ENCODE measurements at regions not wholly inside any gene's neighbourhood (a gene's known extent, or its start where the extent isn't known, plus 50 kb on each side); places are given as distances from the start of the nearest gene placed in this dataset.

DNA sequence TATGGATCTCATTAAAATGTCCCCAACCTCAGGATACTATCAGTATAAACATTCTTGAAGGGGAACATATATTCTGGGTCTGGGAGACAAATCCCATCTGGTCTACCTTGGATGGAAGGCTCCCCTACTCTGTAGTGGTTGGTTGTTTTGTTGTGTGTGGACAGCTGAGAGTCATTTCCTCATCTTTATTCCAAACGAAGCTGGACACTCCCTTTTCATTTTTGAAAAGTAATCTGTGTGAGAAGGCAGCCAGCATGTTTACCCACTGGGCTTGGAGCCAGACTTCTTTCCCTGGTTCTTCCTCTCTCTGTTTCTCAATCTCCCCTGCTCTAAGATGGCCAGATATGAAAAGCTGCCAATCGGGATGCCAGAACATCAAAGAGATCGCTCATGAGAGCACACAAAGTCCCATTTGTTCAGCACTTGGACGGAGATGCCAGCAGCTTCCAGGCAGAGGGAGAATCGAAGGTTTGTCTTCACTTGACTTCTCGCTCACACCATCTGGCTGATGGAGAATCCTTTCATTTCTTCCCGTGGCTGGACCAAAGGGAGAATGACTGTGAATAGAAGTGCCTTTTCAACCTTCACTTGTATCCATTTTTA is 108.1 kb upstream of the AGR3 start:
- ChIA-PET POLR2A (interaction anchor here (0.6 kb wide), 1 partner anchor 308 kb away, joined by 6 read pairs; no protein-coding TSS in a partner anchor), CTCF (interaction anchor here (0.8 to 1.6 kb wide), 5 partner anchors 8 to 690 kb away, joined by 3 to 7 read pairs (median 3); no protein-coding TSS in a partner anchor)
- TF ChIP-seq, protein P1, sequence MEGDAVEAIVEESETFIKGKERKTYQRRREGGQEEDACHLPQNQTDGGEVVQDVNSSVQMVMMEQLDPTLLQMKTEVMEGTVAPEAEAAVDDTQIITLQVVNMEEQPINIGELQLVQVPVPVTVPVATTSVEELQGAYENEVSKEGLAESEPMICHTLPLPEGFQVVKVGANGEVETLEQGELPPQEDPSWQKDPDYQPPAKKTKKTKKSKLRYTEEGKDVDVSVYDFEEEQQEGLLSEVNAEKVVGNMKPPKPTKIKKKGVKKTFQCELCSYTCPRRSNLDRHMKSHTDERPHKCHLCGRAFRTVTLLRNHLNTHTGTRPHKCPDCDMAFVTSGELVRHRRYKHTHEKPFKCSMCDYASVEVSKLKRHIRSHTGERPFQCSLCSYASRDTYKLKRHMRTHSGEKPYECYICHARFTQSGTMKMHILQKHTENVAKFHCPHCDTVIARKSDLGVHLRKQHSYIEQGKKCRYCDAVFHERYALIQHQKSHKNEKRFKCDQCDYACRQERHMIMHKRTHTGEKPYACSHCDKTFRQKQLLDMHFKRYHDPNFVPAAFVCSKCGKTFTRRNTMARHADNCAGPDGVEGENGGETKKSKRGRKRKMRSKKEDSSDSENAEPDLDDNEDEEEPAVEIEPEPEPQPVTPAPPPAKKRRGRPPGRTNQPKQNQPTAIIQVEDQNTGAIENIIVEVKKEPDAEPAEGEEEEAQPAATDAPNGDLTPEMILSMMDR (IDR thresholded peaks at IDR 0.05; ENCODE audit: insufficient read depth, low read depth, low read length), result no peak
- DNase-seq (ENCODE audit: low read depth), result no peak
- no peaks in the 10 kb centered on the region for H3K27me3 ChIP-seq (ENCODE audit: control insufficient read depth, insufficient read depth, low read length)
- no peaks in the 10 kb centered on the region for H3K36me3 ChIP-seq (ENCODE audit: control insufficient read depth, insufficient read depth, low read length)
- peak overlapping the region; percentile 37 for H3K4me3 ChIP-seq (ENCODE audit: low read depth, low read length)

DNA sequence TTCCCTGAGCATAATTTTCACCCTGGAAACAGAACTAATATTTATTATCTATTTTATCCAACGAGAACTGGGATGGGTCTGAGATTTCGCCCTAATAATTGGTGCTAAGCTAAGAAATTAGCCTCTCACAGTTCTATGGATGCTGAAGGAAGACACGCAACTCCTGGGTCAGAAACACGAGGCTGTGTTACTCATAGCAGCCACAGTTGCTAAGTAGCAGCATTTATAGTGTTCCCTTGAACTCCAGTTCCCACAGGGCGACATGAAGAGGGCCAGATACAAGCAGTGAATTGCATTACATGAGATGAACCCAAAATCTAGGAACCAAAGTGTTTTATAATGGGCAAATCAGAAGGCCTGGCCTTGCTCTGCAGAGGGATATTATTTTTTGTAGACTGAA is 109.8 kb upstream of the AGR3 start:
- TF ChIP-seq, protein P1 (IDR thresholded peaks at IDR 0.05; ENCODE audit: insufficient read depth, low read depth, low read length), result no peak
- no peaks in the 10 kb centered on the region for H3K27me3 ChIP-seq (ENCODE audit: control insufficient read depth, insufficient read depth, low read length)
- ChIA-PET CTCF (no interaction called here), POLR2A (no interaction called here)
- H3K4me3 ChIP-seq (ENCODE audit: low read depth, low read length), result no peak overlapping the region
- H3K36me3 ChIP-seq (ENCODE audit: control insufficient read depth, insufficient read depth, low read length), result no peaks in the 10 kb centered on the region
- DNase-seq (ENCODE audit: low read depth), result no peak

DNA sequence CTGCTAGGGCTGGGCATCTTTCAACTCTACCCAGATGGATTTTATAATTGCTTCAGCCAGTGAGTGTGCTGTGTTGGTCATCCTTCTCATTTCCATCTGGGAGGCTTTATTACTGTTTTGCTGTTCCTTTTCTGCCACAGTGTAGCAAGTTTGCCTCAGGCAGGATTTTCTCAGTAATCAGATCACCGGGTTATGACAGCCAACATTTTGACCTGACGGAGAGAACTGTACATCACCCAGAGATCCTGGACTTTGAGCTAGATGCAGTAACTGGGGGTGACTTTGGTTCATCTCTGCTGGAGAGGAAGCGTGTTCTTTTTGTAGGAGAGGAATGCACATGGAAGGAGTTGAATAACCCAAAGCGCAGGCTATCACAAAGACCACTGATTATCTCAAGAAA is 111.8 kb upstream of the AGR3 start:
- Histone ChIP-seq H3K4me3 (ENCODE audit: low read depth, low read length) (no peak overlapping the region), H3K27me3 (ENCODE audit: control insufficient read depth, insufficient read depth, low read length) (no peaks in the 10 kb centered on the region), H3K36me3 (ENCODE audit: control insufficient read depth, insufficient read depth, low read length) (no peaks in the 10 kb centered on the region)
- TF ChIP-seq, protein P1 (IDR thresholded peaks at IDR 0.05; ENCODE audit: insufficient read depth, low read depth, low read length), result no peak
- DNase-seq (ENCODE audit: low read depth), result no peak
- ChIA-PET POLR2A (no interaction called here), CTCF (no interaction called here)

DNA sequence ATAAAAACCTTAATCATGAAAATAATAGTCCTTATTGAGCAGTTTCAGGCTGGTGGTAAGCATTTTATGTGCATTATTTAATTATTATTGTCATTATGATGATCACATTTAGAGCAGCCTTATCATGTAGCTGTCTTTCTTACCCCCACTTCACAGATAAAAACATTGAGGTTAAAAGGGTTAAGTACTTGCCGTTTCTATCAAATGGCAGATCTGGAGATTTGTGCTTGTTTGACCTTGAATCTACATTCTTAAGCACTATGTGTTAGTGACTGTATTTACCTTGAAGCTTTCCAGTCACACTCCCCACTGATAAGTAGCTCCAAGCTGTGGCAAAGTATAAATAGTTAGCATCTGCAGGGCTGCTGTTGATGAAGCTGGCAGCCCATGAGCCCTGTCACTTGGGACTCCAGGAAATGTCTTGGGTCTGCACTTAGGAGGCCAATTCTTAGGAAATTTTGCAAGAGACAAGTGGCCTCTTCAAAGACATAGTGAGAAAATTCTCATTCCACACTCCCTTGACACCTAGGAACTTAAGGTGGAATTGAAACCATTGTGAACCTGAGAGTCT is 116.8 kb upstream of the AGR3 start:
- Histone ChIP-seq H3K4me3 (ENCODE audit: low read depth, low read length) (no peak overlapping the region), H3K36me3 (ENCODE audit: control insufficient read depth, insufficient read depth, low read length) (no peaks in the 10 kb centered on the region), H3K27me3 (ENCODE audit: control insufficient read depth, insufficient read depth, low read length) (no peaks in the 10 kb centered on the region)
- ChIA-PET POLR2A (no interaction called here), CTCF (interaction anchor here (1.2 kb wide), 1 partner anchor 9 kb away, joined by 3 read pairs; no protein-coding TSS in a partner anchor)
- TF ChIP-seq, protein P1 (IDR thresholded peaks at IDR 0.05; ENCODE audit: insufficient read depth, low read depth, low read length), result no peak
- no peak for DNase-seq (ENCODE audit: low read depth)

DNA sequence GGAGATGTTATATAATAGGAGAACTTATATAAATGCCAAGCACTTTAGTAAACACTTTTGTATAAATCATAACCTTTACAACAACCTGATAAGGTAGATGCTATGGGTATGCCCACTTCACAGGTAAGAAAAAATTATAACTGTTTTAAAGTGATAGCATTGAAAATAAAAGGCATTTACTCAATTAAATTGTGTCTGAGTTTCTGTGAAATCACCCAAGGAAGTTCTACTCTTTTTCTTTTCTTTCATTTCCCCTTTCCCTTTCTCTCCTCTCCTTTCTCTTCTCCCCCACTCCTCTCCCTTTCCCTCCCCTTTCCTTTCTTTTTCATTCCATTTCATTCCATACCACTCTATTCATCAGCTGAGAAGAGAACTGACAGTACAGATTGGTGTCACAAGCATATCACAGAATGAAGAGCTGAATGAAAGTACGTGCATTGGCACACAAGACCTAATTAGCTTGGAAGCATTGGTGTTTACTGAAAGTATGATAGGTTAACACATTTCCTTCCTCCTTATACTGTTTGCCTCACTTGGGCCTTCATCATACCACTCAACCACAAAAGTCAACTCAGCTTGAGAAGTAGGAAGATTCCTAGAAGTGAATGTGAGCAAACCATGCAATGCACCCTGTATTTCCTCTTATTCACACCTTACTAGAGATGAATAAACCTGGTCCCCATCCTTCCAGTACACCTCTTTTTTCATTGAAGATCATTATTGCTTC is 117.9 kb upstream of the AGR3 start:
- ChIA-PET POLR2A (no interaction called here), CTCF (interaction anchor here (0.6 to 1.3 kb wide), 3 partner anchors 9 to 540 kb away, joined by 3 to 7 read pairs (median 3); no protein-coding TSS in a partner anchor)
- Histone ChIP-seq H3K36me3 (ENCODE audit: control insufficient read depth, insufficient read depth, low read length) (no peaks in the 10 kb centered on the region), H3K4me3 (ENCODE audit: low read depth, low read length) (no peak overlapping the region), H3K27me3 (ENCODE audit: control insufficient read depth, insufficient read depth, low read length) (no peaks in the 10 kb centered on the region)
- no peak for DNase-seq (ENCODE audit: low read depth)
- TF ChIP-seq, protein P1 (IDR thresholded peaks at IDR 0.05; ENCODE audit: insufficient read depth, low read depth, low read length), result no peak
